ENCODE measurements at regions not wholly inside any gene's neighbourhood (a gene's known extent, or its start where the extent isn't known, plus 50 kb on each side); places are given as distances from the start of the nearest gene placed in this dataset.

DNA sequence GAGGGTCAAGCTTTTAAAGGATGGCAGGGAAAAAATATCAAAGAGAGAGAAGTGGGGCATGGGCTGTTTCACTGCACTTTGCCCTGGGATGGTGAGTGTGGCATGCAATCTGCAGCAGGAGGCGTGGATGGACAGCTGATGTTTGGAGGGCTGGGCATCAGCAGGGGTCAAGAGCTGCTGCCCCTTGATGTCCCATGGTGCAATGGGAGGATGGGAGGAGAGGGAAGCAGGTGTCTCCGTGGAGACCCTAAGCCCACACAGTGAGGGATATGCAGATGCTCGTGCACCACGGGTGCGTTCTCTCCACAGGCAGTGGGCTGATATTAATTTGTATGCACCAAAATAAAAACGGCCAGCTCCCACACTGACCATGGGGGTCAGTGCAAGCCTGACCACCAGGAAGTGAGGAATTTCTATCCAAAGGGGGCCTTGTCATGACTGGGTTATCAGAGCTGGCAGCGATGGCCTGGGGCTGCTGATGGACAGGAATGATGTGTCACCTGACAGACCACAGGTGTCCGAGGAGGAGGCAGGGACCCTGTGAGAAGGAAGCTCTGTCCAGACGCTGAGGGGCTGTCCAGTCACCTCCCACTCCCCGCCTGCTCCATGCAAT lies 183.6 kb downstream of the IRF8 start:
- TF ChIP-seq POLR2A (IDR thresholded peaks at IDR 0.05; ENCODE audit: low read depth, low read length) (no peak), POLR2AphosphoS5 (IDR thresholded peaks at IDR 0.05; ENCODE audit: low read depth, low read length) (no peak), TAF1 (IDR thresholded peaks at IDR 0.05; ENCODE audit: borderline replicate concordance, low read depth, low read length) (no peak)
